ENCODE measurements at regions not wholly inside any gene's neighbourhood (a gene's known extent, or its start where the extent isn't known, plus 50 kb on each side); places are given as distances from the start of the nearest gene placed in this dataset.
"Not testable (repeated sequence)": the region's sequence is repeated elsewhere in the genome, so short reads cannot be mapped to it uniquely, and the experiment has no call there.

GRCh38 chr9:62952840-62953239, 1763.0 kb downstream of the SPATA31A7 start:
- DNase-seq (ENCODE audit: low read depth in 3 of 3, low spot score in 1 of 3): not testable (repeated sequence)

All from stimulated activated CD4-positive, alpha-beta T cell treated with anti-CD3 and anti-CD28 coated beads, TNF-alpha, amount 100 ng/mL, for 1 hour (primary cell).